Lower lobe of right lung (tissue), 2 donors: ENCODE measurements at regions not wholly inside any gene's neighbourhood (a gene's known extent, or its start where the extent isn't known, plus 50 kb on each side); places are given as distances from the start of the nearest gene placed in this dataset.
"Not testable (repeated sequence)": the region's sequence is repeated elsewhere in the genome, so short reads cannot be mapped to it uniquely, and the experiment has no call there.

Experiments used
- ATAC-seq, 2 donors: fragments of 200-7000 bp; cut with Tn5 transposase; one replicate each; pipeline ENCODE4 v1.9.1; 2020 to 2022; ENCODE audit warnings: mild to moderate bottlenecking in 2 of 2, moderate library complexity in 2 of 2
- DNase-seq: peaks from one replicate; pipeline ENCODE4 v3.0.0-alpha.2; 2020
- H3K27ac ChIP-seq: fragments of 200-600 bp; one replicate; pipeline ENCODE4 v1.8.0; 2022
- H3K27me3 ChIP-seq: fragments of 200-600 bp; one replicate; pipeline ENCODE4 v1.8.0; 2022; ENCODE audit warnings: low read depth
- H3K36me3 ChIP-seq: fragments of 200-600 bp; one replicate; pipeline ENCODE4 v1.8.0; 2022; ENCODE audit warnings: mild to moderate bottlenecking
- H3K4me1 ChIP-seq: fragments of 200-600 bp; one replicate; pipeline ENCODE4 v1.8.0; 2022
- H3K4me3 ChIP-seq: fragments of 200-600 bp; one replicate; pipeline ENCODE4 v1.8.0; 2022; ENCODE audit warnings: mild to moderate bottlenecking
- H3K9me3 ChIP-seq: fragments of 200-600 bp; one replicate; pipeline ENCODE4 v1.8.0; 2022
- CTCF ChIP-seq: fragments of 200-600 bp; IDR thresholded peaks from one replicate; pipeline ENCODE4 v1.8.0; 2022; ENCODE audit warnings: antibody characterized with exemption, mild to moderate bottlenecking
- intact Hi-C: fragments of 100-400 bp; cut with DNase I; formaldehyde crosslinking; loops from one replicate; pipeline ENCODE4 v1.11.0; 2022
- donor health status: DM: no; HTN: yes; CAD: no; lungs with severe emphysema.

GRCh38 chrY:12431546-12431945 is 269.5 kb upstream of the USP9Y start:
- H3K36me3 ChIP-seq, result no peaks in the 10 kb centered on the region
- H3K27ac ChIP-seq, result no peak overlapping the region
- DNase-seq (no peak), ATAC-seq (no peak)
- intact Hi-C loops, result no loop called here
- no peaks in the 10 kb centered on the region for H3K4me1 ChIP-seq
- no peaks in the 10 kb centered on the region for H3K27me3 ChIP-seq
- H3K4me3 ChIP-seq, result no peak overlapping the region
- no peaks in the 10 kb centered on the region for H3K9me3 ChIP-seq
- TF ChIP-seq CTCF, result no peak

GRCh38 chrY:12438823-12439222 is 262.2 kb upstream of the USP9Y start:
- H3K27me3 ChIP-seq, H3K4me1 ChIP-seq, H3K4me3 ChIP-seq, H3K27ac ChIP-seq, H3K9me3 ChIP-seq, H3K36me3 ChIP-seq, ATAC-seq, DNase-seq, intact Hi-C loops: not testable (repeated sequence)

- no peak for DNase-seq
- no peak for TF ChIP-seq CTCF
- Histone ChIP-seq H3K36me3 (no peaks in the 10 kb centered on the region), H3K4me3 (no peak overlapping the region), H3K27me3 (no peaks in the 10 kb centered on the region), H3K9me3 (no peaks in the 10 kb centered on the region), H3K27ac (no peak overlapping the region), H3K4me1 (no peaks in the 10 kb centered on the region)
- no peak for ATAC-seq
- intact Hi-C loops, result no loop called here
Observed at GRCh38 chrY:12444200-12444599, 256.8 kb upstream of the USP9Y start.

- ATAC-seq, H3K27ac ChIP-seq, intact Hi-C loops, H3K36me3 ChIP-seq, H3K4me3 ChIP-seq, H3K9me3 ChIP-seq, H3K4me1 ChIP-seq, H3K27me3 ChIP-seq, DNase-seq: not testable (repeated sequence)
Observed at GRCh38 chrY:12446486-12447265, 254.4 kb upstream of the USP9Y start.

- H3K36me3 ChIP-seq, H3K27ac ChIP-seq, H3K4me3 ChIP-seq, ATAC-seq, H3K9me3 ChIP-seq, H3K27me3 ChIP-seq, H3K4me1 ChIP-seq, intact Hi-C loops, DNase-seq: not testable (repeated sequence)
Observed at GRCh38 chrY:12448561-12448960, 252.5 kb upstream of the USP9Y start.

GRCh38 chrY:12453318-12453717 is 247.7 kb upstream of the USP9Y start:
- H3K36me3 ChIP-seq, H3K27ac ChIP-seq, DNase-seq, H3K4me3 ChIP-seq, H3K4me1 ChIP-seq, H3K9me3 ChIP-seq, H3K27me3 ChIP-seq, ATAC-seq, intact Hi-C loops: not testable (repeated sequence)

- H3K4me3 ChIP-seq, result no peak overlapping the region
- ATAC-seq (no peak), DNase-seq (no peak)
- no peaks in the 10 kb centered on the region for H3K4me1 ChIP-seq
- TF ChIP-seq CTCF, result no peak
- no peaks in the 10 kb centered on the region for H3K27me3 ChIP-seq
- no peaks in the 10 kb centered on the region for H3K36me3 ChIP-seq
- H3K9me3 ChIP-seq, result no peaks in the 10 kb centered on the region
- H3K27ac ChIP-seq, result no peak overlapping the region
- intact Hi-C loops, result no loop called here
Observed at GRCh38 chrY:12459965-12460364, 241.1 kb upstream of the USP9Y start.
